Caco-2 (cell line): ENCODE measurements at regions not wholly inside any gene's neighbourhood (a gene's known extent, or its start where the extent isn't known, plus 50 kb on each side); places are given as distances from the start of the nearest gene placed in this dataset.

Source experiments
- BruUV-seq: library from RNA; stranded (reverse); fragments of 400-500 nt; replicated peaks from 2 replicates; lab custom pipeline; 2021; lab: Mats Ljungman, UMichigan
- CTCF ChIA-PET: fragments of 300-600 bp; sonication (Branson Sonifier 250); formaldehyde crosslinking; loops from one replicate; lab custom pipeline; 2022; ENCODE audit warnings: antibody characterized with exemption; lab: Charles Lee
- POLR2A ChIA-PET: fragments of 300-600 bp; sonication (Branson Sonifier 250); formaldehyde crosslinking; loops from one replicate; lab custom pipeline; 2022; ENCODE audit warnings: antibody characterized with exemption; lab: Charles Lee
- DNase-seq, 2 experiments: peaks; one replicate each; pipeline versions ENCODE4 v3.0.0 to v3.0.0-alpha.2; 2020 to 2022
- H3K27me3 ChIP-seq: replicated peaks from 2 replicates; pipeline ENCODE4 v1.6.0; 2011; ENCODE audit warnings: low read length; ENCODE audit not compliant: control insufficient read depth, insufficient read depth
- H3K36me3 ChIP-seq: 2 replicates; pipeline ENCODE4 v1.5.1; 2011; ENCODE audit warnings: low read length; ENCODE audit not compliant: control insufficient read depth, insufficient read depth
- H3K4me1 ChIP-seq: fragments of 250-450 bp; sonication (Bioruptor Pico); 2 replicates; pipeline ENCODE4 v1.5.1; 2020; ENCODE audit warnings: mild to moderate bottlenecking
- H3K4me3 ChIP-seq: 2 replicates; pipeline ENCODE4 v1.5.1; 2011; ENCODE audit warnings: low read depth, mild to moderate bottlenecking, control low read depth, low read length
- H3K9me3 ChIP-seq: fragments of 250-450 bp; sonication (Bioruptor Pico); 2 replicates; pipeline ENCODE4 v1.5.1; 2020; ENCODE audit warnings: mild to moderate bottlenecking, moderate library complexity
- H3K27ac Mint-ChIP-seq: one replicate; pipeline ENCODE4 v1.8.0; 2022; ENCODE audit warnings: mixed read lengths; ENCODE audit not compliant: unreplicated experiment
- H3K27me3 Mint-ChIP-seq: one replicate; pipeline ENCODE4 v1.8.0; 2022; ENCODE audit warnings: mixed read lengths; ENCODE audit not compliant: insufficient read depth, unreplicated experiment
- H3K36me3 Mint-ChIP-seq: one replicate; pipeline ENCODE4 v1.8.0; 2022; ENCODE audit warnings: mild to moderate bottlenecking, mixed read lengths; ENCODE audit not compliant: insufficient read depth, unreplicated experiment
- H3K4me1 Mint-ChIP-seq: one replicate; pipeline ENCODE4 v1.8.0; 2022; ENCODE audit warnings: low read depth, mixed read lengths; ENCODE audit not compliant: unreplicated experiment
- H3K4me3 Mint-ChIP-seq: one replicate; pipeline ENCODE4 v1.8.0; 2022; ENCODE audit warnings: mild to moderate bottlenecking, moderate library complexity, mixed read lengths; ENCODE audit not compliant: unreplicated experiment
- H3K9me3 Mint-ChIP-seq: one replicate; pipeline ENCODE4 v1.8.0; 2022; ENCODE audit warnings: mixed read lengths; ENCODE audit not compliant: unreplicated experiment
- intact Hi-C: fragments of 100-400 bp; cut with micrococcal nuclease; formaldehyde crosslinking; loops from one replicate; pipeline ENCODE4 v1.10.0; 2022; ENCODE audit not compliant: unreplicated experiment
- TF ChIP-seq, protein P1 (sequence below), 2 experiments: fragments of 200-600 bp in 1 of 2; IDR thresholded peaks; 1 replicate in 1 of 2; 2 replicates in 1 of 2; pipeline versions ENCODE4 v1.5.1 to v1.8.0; 2011 to 2022; ENCODE audit warnings: antibody characterized with exemption in 1 of 2, control low read depth in 1 of 2, inconsistent platforms in 1 of 2, low read depth in 1 of 2, low read length in 1 of 2, mild to moderate bottlenecking in 1 of 2, moderate library complexity in 1 of 2; ENCODE audit not compliant: insufficient read depth in 1 of 2, severe bottlenecking in 1 of 2, unreplicated experiment in 1 of 2

DNA sequence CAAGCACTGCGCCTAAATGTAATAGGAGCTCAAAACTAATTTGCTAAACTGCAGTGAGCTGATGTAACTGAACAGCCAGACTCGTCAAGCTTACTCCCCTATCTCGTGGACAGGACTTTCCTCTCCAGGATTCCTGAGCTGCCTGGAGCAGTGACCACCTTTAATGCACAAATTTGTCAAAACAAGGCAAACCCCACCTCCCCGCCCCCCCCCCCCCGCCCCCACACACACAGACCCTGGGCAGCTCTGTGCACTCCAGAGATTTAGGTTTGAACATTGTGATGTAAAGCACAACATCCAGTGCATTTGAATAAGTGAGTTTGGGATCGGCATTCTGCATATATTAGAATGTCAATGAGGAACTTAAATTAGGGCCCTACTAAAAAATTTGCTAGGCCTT is 77.7 kb upstream of the DHX15 start:
- CTCF ChIA-PET = no interaction called here
- no TSS peak for BruUV-seq
- no peaks in the 10 kb centered on the region for H3K9me3 Mint-ChIP-seq
- POLR2A ChIA-PET = no interaction called here
- peaks cover 39% of the 10 kb centered on the region for H3K4me1 Mint-ChIP-seq
- TF ChIP-seq, protein P1, sequence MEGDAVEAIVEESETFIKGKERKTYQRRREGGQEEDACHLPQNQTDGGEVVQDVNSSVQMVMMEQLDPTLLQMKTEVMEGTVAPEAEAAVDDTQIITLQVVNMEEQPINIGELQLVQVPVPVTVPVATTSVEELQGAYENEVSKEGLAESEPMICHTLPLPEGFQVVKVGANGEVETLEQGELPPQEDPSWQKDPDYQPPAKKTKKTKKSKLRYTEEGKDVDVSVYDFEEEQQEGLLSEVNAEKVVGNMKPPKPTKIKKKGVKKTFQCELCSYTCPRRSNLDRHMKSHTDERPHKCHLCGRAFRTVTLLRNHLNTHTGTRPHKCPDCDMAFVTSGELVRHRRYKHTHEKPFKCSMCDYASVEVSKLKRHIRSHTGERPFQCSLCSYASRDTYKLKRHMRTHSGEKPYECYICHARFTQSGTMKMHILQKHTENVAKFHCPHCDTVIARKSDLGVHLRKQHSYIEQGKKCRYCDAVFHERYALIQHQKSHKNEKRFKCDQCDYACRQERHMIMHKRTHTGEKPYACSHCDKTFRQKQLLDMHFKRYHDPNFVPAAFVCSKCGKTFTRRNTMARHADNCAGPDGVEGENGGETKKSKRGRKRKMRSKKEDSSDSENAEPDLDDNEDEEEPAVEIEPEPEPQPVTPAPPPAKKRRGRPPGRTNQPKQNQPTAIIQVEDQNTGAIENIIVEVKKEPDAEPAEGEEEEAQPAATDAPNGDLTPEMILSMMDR (IDR thresholded peaks at IDR 0.05; ENCODE audit: insufficient read depth in 1 of 2, low read depth in 1 of 2, low read length in 1 of 2, severe bottlenecking in 1 of 2, unreplicated experiment in 1 of 2) = no peak
- no peaks in the 10 kb centered on the region for H3K36me3 Mint-ChIP-seq
- intact Hi-C loops = no loop called here
- DNase-seq = no peak
- Histone ChIP-seq H3K27me3 (no peaks in the 10 kb centered on the region), H3K36me3 (no peaks in the 10 kb centered on the region), H3K4me1 (peaks cover 34% of the 10 kb centered on the region), H3K4me3 (no peak overlapping the region), H3K9me3 (no peaks in the 10 kb centered on the region)
- H3K4me3 Mint-ChIP-seq = no peak overlapping the region
- H3K27me3 Mint-ChIP-seq = no peaks in the 10 kb centered on the region
- no peak overlapping the region for H3K27ac Mint-ChIP-seq

DNA sequence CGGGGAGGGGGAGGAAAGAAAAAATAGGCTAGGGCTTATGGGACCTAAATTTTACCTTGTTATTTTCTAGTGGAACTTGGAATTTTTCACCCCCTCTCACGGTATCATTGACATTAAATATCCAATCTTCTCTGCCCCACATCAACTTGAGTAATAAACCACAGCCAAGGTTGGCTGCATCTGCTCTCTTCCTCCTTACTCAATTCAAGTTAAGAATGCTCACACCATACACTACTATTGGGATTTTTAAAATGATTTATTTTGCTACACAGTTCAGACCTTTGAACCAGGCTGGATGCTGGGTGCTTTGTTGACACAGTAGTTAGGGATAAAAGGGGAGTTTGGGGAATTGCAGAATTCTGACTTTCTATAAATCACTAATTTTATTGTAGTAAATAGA is 78.2 kb upstream of the DHX15 start:
- peaks cover 39% of the 10 kb centered on the region for H3K4me1 Mint-ChIP-seq
- no peak for DNase-seq
- Histone ChIP-seq H3K36me3 (no peaks in the 10 kb centered on the region), H3K4me1 (peaks cover 34% of the 10 kb centered on the region), H3K27me3 (no peaks in the 10 kb centered on the region), H3K4me3 (no peak overlapping the region), H3K9me3 (no peaks in the 10 kb centered on the region)
- ChIA-PET POLR2A (no interaction called here), CTCF (no interaction called here)
- TF ChIP-seq, protein P1 (IDR thresholded peaks at IDR 0.05; ENCODE audit: insufficient read depth in 1 of 2, low read depth in 1 of 2, low read length in 1 of 2, severe bottlenecking in 1 of 2, unreplicated experiment in 1 of 2) = no peak
- intact Hi-C loops = no loop called here
- H3K4me3 Mint-ChIP-seq = no peak overlapping the region
- H3K9me3 Mint-ChIP-seq = no peaks in the 10 kb centered on the region
- BruUV-seq = no TSS peak
- no peaks in the 10 kb centered on the region for H3K36me3 Mint-ChIP-seq
- no peaks in the 10 kb centered on the region for H3K27me3 Mint-ChIP-seq
- peak overlapping the region; percentile 16 for H3K27ac Mint-ChIP-seq

DNA sequence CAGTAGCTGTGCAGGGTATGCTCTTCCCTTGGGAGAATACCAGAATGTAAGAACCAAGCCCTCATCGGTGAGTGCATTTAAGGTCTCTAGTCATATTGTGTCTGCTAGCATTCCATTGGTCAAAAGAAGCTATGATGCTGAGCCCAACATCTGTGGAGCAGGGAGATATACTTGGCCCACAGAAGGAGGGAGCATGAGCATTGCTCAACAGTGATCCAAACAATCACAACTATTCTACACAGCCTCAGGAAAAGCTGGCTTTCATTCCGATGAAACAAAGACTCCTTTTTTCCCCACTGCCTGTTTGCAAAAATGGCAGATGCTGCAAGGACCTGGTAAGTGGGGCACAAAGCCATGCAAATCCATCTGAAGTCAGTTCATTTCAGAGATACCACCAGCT is 80.6 kb upstream of the DHX15 start:
- TF ChIP-seq, protein P1 (IDR thresholded peaks at IDR 0.05; ENCODE audit: insufficient read depth in 1 of 2, low read depth in 1 of 2, low read length in 1 of 2, severe bottlenecking in 1 of 2, unreplicated experiment in 1 of 2) = no peak
- ChIA-PET CTCF (no interaction called here), POLR2A (no interaction called here)
- Mint-ChIP-seq H3K9me3 (no peaks in the 10 kb centered on the region), H3K27me3 (no peaks in the 10 kb centered on the region), H3K4me3 (no peak overlapping the region), H3K4me1 (peaks cover 16% of the 10 kb centered on the region), H3K27ac (no peak overlapping the region), H3K36me3 (no peaks in the 10 kb centered on the region)
- intact Hi-C loops = no loop called here
- no peak overlapping the region for H3K4me3 ChIP-seq
- no peaks in the 10 kb centered on the region for H3K27me3 ChIP-seq
- no peaks in the 10 kb centered on the region for H3K9me3 ChIP-seq
- no peak for DNase-seq
- BruUV-seq = no TSS peak
- peaks cover 12% of the 10 kb centered on the region; the same call in 1 of the 2 replicates for H3K4me1 ChIP-seq
- H3K36me3 ChIP-seq = no peaks in the 10 kb centered on the region
